Amygdala (tissue), 56 donors: ENCODE measurements at regions not wholly inside any gene's neighbourhood (a gene's known extent, or its start where the extent isn't known, plus 50 kb on each side); places are given as distances from the start of the nearest gene placed in this dataset.
"Not testable (repeated sequence)": the region's sequence is repeated elsewhere in the genome, so short reads cannot be mapped to it uniquely, and the experiment has no call there.

Experiments used
- DNase-seq, 56 donors: peaks; one replicate each; lab custom pipeline; 2025; lab: John Stamatoyannopoulos, UW

- DNase-seq: no peak
Measured at GRCh38 chr1:227508431-227508830, 54.9 kb upstream of the ZNF678 start.

- not testable (repeated sequence) for DNase-seq
Measured at GRCh38 chr1:227506490-227507393, 56.6 kb upstream of the ZNF678 start.

- peak in 6 of 56 donors; percentile 1 to 32 (median 6) for DNase-seq
Measured at GRCh38 chr1:227496045-227496444, 67.3 kb upstream of the ZNF678 start.

GRCh38 chr1:227493863-227494551 is 69.3 kb upstream of the ZNF678 start:
- DNase-seq: not testable (repeated sequence)

- DNase-seq: no peak
Measured at GRCh38 chr1:227490478-227490877, 72.9 kb upstream of the ZNF678 start.

GRCh38 chr1:227490001-227490400 is 73.4 kb upstream of the ZNF678 start:
- DNase-seq: no peak

GRCh38 chr1:227489572-227489971 is 73.8 kb upstream of the ZNF678 start:
- DNase-seq: no peak

GRCh38 chr1:227487606-227488005 is 75.8 kb upstream of the ZNF678 start:
- no peak for DNase-seq

GRCh38 chr1:227486559-227486958 is 76.8 kb upstream of the ZNF678 start:
- no peak for DNase-seq

- no peak for DNase-seq
Measured at GRCh38 chr1:227482023-227482299, 81.4 kb upstream of the ZNF678 start.

- DNase-seq: not testable (repeated sequence)
Measured at GRCh38 chr1:227474072-227474471, 89.3 kb upstream of the ZNF678 start.

- DNase-seq: no peak
Measured at GRCh38 chr1:227472772-227473171, 90.6 kb upstream of the ZNF678 start.

- no peak for DNase-seq
Measured at GRCh38 chr1:227470688-227471087, 92.7 kb upstream of the ZNF678 start.

GRCh38 chr1:227469708-227470107 is 93.6 kb upstream of the ZNF678 start:
- no peak for DNase-seq

- DNase-seq: no peak
Measured at GRCh38 chr1:227466039-227466645, 97.2 kb upstream of the ZNF678 start.

- DNase-seq: no peak
Measured at GRCh38 chr1:227465256-227465655, 98.1 kb upstream of the ZNF678 start.

- DNase-seq: no peak
Measured at GRCh38 chr1:227459977-227460376, 103.4 kb upstream of the ZNF678 start.

GRCh38 chr1:227459326-227459841 is 104.0 kb upstream of the ZNF678 start:
- no peak for DNase-seq

GRCh38 chr1:227454686-227455085 is 108.7 kb upstream of the ZNF678 start:
- no peak for DNase-seq

- DNase-seq: no peak
Measured at GRCh38 chr1:227453631-227454355, 109.6 kb upstream of the ZNF678 start.

GRCh38 chr1:227451954-227452353 is 111.4 kb upstream of the ZNF678 start:
- DNase-seq: no peak
